ENCODE measurements at regions not wholly inside any gene's neighbourhood (a gene's known extent, or its start where the extent isn't known, plus 50 kb on each side); places are given as distances from the start of the nearest gene placed in this dataset.

GRCh38 chr7:156122752-156123354, 310.6 kb upstream of the SHH start:
- TF ChIP-seq ZBTB7A (IDR thresholded peaks at IDR 0.05; ENCODE audit: low read depth) (no peak), TCF12 (IDR thresholded peaks at IDR 0.05; ENCODE audit: low read depth) (no peak), FOXM1 (IDR thresholded peaks at IDR 0.05; ENCODE audit: borderline replicate concordance, low read depth) (no peak), CREB1 (IDR thresholded peaks at IDR 0.05; ENCODE audit: low read depth) (no peak), RAD21 (IDR thresholded peaks at IDR 0.05; ENCODE audit: low read depth) (no peak), EP300 (IDR thresholded peaks at IDR 0.05; ENCODE audit: borderline replicate concordance) (no peak)

DNA sequence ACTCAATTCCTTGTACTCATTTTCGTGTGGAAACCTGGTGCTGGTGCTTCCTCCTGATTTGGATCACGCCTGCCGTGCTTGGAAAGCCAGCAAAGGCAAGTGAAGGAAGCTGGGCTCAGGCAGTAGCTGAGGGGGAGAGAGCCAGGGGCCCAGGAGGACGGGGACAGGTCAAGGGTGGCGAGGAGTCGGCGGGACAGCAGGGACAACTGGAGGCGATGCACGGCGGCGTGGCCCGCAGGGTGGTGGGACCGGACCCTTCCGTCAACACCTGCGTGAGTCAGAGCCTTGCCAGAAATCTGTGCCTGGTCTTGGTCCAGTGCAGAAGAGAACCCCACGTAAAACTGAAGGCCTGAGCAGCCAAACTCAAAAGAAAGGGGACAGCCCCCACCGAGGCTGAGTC, 309.7 kb upstream of the SHH start:
- TF ChIP-seq FOXM1 (IDR thresholded peaks at IDR 0.05; ENCODE audit: borderline replicate concordance, low read depth) (no peak), TEAD4 (IDR thresholded peaks at IDR 0.05) (no peak), USF1 (IDR thresholded peaks at IDR 0.05) (no peak), YY1 (IDR thresholded peaks at IDR 0.05; ENCODE audit: low read depth) (no peak), EP300 (IDR thresholded peaks at IDR 0.05; ENCODE audit: borderline replicate concordance) (no peak), EGR1 (IDR thresholded peaks at IDR 0.05) (no peak), CEBPB (IDR thresholded peaks at IDR 0.05) (no peak), TAF1 (IDR thresholded peaks at IDR 0.05; ENCODE audit: low read depth) (no peak), RAD21 (IDR thresholded peaks at IDR 0.05; ENCODE audit: low read depth) (no peak), NFIC (IDR thresholded peaks at IDR 0.05) (no peak), TCF12 (IDR thresholded peaks at IDR 0.05; ENCODE audit: low read depth) (no peak)
- TF ChIP-seq, protein P1, sequence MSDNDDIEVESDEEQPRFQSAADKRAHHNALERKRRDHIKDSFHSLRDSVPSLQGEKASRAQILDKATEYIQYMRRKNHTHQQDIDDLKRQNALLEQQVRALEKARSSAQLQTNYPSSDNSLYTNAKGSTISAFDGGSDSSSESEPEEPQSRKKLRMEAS (IDR thresholded peaks at IDR 0.05), result no peak

DNA sequence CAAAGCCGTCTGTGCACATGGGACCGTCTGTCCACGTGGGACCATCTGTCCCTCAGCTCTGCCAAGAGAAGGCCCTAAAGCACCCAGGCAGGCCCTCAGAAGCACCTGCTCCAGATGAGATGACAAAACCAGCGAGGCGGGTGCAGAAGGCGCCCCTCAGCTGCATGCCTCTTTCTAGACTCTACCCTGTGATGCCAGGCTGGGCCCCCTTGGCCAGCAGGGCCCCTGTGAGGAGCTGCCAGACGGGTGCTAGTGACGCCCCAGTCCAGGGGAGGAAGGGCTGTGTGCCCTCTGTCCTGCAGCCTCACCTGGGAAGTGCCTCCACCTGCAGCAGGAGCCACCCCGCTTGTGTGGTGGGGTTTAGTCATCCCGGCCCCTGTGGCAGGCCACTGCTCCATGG, 309.2 kb upstream of the SHH start:
- TF ChIP-seq, protein P1 (IDR thresholded peaks at IDR 0.05), result no peak
- TF ChIP-seq RAD21 (IDR thresholded peaks at IDR 0.05; ENCODE audit: low read depth) (no peak), TEAD4 (IDR thresholded peaks at IDR 0.05) (no peak), USF1 (IDR thresholded peaks at IDR 0.05) (no peak), EP300 (IDR thresholded peaks at IDR 0.05; ENCODE audit: borderline replicate concordance) (no peak), NFIC (IDR thresholded peaks at IDR 0.05) (no peak), CEBPB (IDR thresholded peaks at IDR 0.05) (no peak), CREB1 (IDR thresholded peaks at IDR 0.05; ENCODE audit: low read depth) (no peak), TCF12 (IDR thresholded peaks at IDR 0.05; ENCODE audit: low read depth) (no peak), YY1 (IDR thresholded peaks at IDR 0.05; ENCODE audit: low read depth) (no peak), TAF1 (IDR thresholded peaks at IDR 0.05; ENCODE audit: low read depth) (no peak), FOXM1 (IDR thresholded peaks at IDR 0.05; ENCODE audit: borderline replicate concordance, low read depth) (no peak), EGR1 (IDR thresholded peaks at IDR 0.05) (no peak), ZBTB7A (IDR thresholded peaks at IDR 0.05; ENCODE audit: low read depth) (no peak)
- TF ChIP-seq, protein P2, sequence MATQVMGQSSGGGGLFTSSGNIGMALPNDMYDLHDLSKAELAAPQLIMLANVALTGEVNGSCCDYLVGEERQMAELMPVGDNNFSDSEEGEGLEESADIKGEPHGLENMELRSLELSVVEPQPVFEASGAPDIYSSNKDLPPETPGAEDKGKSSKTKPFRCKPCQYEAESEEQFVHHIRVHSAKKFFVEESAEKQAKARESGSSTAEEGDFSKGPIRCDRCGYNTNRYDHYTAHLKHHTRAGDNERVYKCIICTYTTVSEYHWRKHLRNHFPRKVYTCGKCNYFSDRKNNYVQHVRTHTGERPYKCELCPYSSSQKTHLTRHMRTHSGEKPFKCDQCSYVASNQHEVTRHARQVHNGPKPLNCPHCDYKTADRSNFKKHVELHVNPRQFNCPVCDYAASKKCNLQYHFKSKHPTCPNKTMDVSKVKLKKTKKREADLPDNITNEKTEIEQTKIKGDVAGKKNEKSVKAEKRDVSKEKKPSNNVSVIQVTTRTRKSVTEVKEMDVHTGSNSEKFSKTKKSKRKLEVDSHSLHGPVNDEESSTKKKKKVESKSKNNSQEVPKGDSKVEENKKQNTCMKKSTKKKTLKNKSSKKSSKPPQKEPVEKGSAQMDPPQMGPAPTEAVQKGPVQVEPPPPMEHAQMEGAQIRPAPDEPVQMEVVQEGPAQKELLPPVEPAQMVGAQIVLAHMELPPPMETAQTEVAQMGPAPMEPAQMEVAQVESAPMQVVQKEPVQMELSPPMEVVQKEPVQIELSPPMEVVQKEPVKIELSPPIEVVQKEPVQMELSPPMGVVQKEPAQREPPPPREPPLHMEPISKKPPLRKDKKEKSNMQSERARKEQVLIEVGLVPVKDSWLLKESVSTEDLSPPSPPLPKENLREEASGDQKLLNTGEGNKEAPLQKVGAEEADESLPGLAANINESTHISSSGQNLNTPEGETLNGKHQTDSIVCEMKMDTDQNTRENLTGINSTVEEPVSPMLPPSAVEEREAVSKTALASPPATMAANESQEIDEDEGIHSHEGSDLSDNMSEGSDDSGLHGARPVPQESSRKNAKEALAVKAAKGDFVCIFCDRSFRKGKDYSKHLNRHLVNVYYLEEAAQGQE (IDR thresholded peaks at IDR 0.05; ENCODE audit: low read depth), result no peak

DNA sequence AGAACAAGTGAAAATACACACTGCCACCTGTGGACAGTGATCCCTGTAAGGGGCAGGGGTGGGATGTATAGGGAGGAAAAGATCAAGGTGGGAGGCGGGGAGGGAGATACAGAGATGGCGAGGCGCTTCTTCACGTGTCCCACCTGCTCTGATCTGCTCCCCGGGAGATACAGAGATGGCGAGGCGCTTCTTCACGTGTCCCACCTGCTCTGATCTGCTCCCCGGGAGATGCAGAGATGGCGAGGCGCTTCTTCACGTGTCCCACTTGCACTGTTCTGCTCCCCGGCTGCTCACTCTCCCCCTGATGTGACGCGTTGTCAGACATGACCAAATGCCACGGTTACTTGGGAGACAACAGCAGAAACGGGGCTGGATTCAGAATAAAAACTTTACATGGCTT, 308.3 kb upstream of the SHH start:
- TF ChIP-seq TCF12 (IDR thresholded peaks at IDR 0.05; ENCODE audit: low read depth) (no peak), YY1 (IDR thresholded peaks at IDR 0.05; ENCODE audit: low read depth) (no peak), TEAD4 (IDR thresholded peaks at IDR 0.05) (no peak), EGR1 (IDR thresholded peaks at IDR 0.05) (no peak), USF1 (IDR thresholded peaks at IDR 0.05) (no peak), EP300 (IDR thresholded peaks at IDR 0.05; ENCODE audit: borderline replicate concordance) (no peak)
- TF ChIP-seq, protein P2 (IDR thresholded peaks at IDR 0.05; ENCODE audit: low read depth), result no peak
- TF ChIP-seq, protein P1 (IDR thresholded peaks at IDR 0.05), result no peak

DNA sequence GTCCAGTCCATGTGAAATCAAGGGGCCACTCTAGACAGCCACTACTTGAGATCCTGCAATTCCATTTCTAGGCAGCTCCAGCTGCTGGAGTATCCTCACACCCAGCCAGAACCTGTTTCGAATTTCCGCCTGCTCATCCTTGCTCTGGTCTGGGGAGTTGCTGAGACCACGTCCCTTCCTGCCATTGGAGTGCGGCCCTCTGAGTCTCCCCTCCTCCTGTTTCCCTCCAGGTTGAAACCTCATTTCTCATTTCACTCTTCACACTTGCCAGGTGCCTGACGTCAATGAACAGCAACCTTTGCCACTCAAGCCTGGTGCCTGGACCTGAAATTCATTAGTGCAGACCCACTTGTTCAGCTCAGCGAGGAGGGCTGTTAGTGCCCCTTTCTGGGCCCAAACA, 307.5 kb upstream of the SHH start:
- no peak for TF ChIP-seq TAF1 (IDR thresholded peaks at IDR 0.05; ENCODE audit: low read depth)
- no peak for TF ChIP-seq ZBTB7A (IDR thresholded peaks at IDR 0.05; ENCODE audit: low read depth)
- no peak for TF ChIP-seq EP300 (IDR thresholded peaks at IDR 0.05; ENCODE audit: borderline replicate concordance)
- TF ChIP-seq RAD21 (IDR thresholded peaks at IDR 0.05; ENCODE audit: low read depth), result no peak
- TF ChIP-seq, protein P2 (IDR thresholded peaks at IDR 0.05; ENCODE audit: low read depth), result no peak
- TF ChIP-seq NFIC (IDR thresholded peaks at IDR 0.05), result no peak
- no peak for TF ChIP-seq CEBPB (IDR thresholded peaks at IDR 0.05)
- no peak for TF ChIP-seq FOXM1 (IDR thresholded peaks at IDR 0.05; ENCODE audit: borderline replicate concordance, low read depth)
- no peak for TF ChIP-seq YY1 (IDR thresholded peaks at IDR 0.05; ENCODE audit: low read depth)
- no peak for TF ChIP-seq CREB1 (IDR thresholded peaks at IDR 0.05; ENCODE audit: low read depth)
- no peak for TF ChIP-seq EGR1 (IDR thresholded peaks at IDR 0.05)
- TF ChIP-seq, protein P1 (IDR thresholded peaks at IDR 0.05), result no peak
- no peak for TF ChIP-seq TCF12 (IDR thresholded peaks at IDR 0.05; ENCODE audit: low read depth)
- no peak for TF ChIP-seq USF1 (IDR thresholded peaks at IDR 0.05)
- TF ChIP-seq TEAD4 (IDR thresholded peaks at IDR 0.05), result no peak

All from Ishikawa (cell line).